GM18907 (cell line): ENCODE measurements at regions not wholly inside any gene's neighbourhood (a gene's known extent, or its start where the extent isn't known, plus 50 kb on each side); places are given as distances from the start of the nearest gene placed in this dataset.

ENCODE experiments used
- ATAC-seq: cut with Tn5 transposase; IDR thresholded peaks from one replicate; pipeline ENCODE4 v1.9.1; 2021; ENCODE audit warnings: mild to moderate bottlenecking, moderate library complexity; ENCODE audit not compliant: unreplicated experiment

DNA sequence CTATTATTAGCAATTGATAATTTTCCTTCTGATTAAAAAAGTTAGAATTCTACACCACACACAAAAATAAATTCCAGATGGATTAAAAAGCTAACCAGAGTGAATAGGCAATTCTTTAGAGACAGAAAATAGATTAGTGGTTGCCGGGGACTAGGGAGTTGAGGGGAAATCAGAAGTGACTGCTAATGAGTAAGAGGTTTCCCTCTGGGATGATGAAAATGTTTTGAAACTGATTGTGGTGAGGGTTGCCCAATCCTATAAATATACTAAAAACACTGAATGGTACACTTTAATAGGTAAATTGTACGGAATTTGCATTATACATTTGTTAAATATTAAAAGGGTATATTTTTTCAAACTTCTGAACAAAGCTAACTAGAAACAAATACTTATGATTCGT, 214.9 kb downstream of the GPAM start:
- no peak for ATAC-seq

DNA sequence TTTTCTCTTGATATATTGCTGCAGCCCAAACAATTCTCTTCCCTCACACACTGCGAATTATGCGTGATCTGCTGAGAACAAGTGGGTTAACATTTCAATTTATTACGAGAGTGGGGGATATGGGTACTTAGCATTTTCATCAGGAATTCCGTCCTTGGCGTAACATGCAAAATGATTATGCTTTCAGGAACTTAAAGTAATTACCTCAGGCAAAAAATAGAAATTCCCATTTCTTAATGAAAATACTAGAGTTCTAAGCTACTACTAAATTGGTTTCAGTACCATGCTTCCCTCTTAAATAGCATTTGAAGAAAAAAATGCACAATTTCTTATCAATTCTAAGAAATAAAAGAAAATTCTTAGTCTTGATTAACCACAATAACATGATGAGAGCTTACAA, 213.5 kb downstream of the GPAM start:
- ATAC-seq = no peak

DNA sequence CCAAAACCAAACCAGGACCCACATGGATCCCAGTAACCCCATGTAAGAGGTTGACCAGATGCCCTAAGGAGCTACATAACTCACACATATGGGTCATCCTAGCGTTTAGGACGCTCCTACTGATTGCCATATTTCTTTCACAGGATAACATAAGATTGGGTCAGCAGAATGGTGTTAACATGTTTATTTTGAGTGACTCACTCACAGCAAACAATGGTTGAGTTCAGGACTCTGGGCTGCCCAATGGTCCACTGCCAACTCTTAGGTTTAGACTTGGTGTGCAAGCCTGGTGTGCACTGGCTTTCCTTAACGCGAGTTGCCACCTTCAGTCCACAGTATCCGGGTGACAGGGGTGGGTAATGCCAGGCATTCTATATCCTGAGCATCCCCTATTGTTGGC, 211.5 kb downstream of the GPAM start:
- ATAC-seq = no peak

DNA sequence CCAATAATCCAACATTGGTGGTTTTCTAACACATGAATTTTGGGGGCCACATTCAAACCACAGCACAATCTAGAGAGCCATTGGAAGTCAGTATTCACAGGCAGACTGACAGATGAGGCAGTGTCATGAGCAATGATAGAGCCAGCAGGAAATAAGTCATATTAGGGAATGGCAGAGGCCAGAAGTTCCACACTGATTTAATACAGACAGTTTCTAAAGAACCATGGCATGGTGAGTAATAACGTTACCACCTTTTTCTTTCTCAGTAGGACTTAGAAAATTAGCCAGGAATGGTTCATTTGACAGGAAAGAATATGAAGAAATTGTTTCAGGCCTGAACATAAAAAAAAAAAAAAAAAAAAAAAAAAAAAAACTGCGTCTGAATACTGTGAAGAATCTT, 210.3 kb downstream of the GPAM start:
- no peak for ATAC-seq

GRCh38 chr10:111973826-111974225, 209.7 kb downstream of the GPAM start:
- no peak for ATAC-seq

DNA sequence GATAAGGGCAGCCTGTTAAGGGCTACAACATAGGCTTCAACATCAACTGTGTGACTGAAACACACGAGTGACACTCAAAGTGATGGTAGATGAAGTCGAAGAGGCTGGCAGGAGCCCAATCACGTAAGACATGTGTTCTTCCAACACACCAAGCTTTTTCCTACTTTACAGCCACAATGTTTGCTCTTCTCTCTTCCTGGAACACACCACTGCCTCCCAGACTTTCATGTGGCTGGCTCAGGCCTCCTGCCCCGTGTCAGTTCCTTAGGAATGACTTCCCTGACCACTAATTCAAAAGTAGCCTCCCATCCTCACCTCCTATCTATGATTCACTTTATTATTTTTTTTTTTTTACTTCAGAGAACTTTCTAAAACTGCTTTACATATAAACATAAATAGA, 209.2 kb downstream of the GPAM start:
- ATAC-seq = no peak

DNA sequence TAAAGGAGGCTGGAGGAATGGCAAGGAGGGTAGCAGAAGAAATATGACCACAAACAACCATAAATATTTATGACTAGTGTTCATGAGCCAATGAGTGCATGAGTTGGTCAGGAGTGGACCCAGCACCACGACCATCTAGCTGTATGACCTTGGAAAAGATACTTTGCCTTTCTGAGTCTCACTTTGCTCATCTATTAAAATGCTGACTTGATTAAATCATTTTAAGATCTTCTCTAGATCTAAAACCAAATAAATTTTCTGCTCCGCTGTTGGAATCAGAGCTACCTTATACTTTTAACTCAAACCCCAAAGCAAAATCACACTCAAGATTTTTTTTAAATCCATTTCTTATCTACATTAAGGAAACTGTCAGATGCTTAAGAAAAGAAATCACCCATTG, 207.0 kb downstream of the GPAM start:
- ATAC-seq = no peak

DNA sequence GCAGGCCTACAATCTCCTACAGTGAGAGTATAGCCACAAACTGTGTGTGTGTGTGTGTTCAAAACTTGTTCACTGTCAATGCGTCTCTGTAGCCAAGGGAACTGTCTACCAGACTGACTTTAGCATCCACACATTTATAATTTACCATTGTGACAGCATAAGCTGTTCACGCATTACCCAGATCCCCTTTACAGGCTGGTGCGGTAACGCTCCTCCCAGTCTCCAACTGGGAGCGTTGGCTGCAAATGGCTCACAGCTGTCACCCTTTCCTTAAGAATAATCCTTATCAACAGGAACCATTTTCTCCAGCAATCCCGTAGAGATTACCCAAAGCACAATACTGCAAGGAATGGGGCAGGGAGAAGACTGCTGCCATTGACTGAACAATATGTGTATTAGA, 199.5 kb downstream of the GPAM start:
- no peak for ATAC-seq

DNA sequence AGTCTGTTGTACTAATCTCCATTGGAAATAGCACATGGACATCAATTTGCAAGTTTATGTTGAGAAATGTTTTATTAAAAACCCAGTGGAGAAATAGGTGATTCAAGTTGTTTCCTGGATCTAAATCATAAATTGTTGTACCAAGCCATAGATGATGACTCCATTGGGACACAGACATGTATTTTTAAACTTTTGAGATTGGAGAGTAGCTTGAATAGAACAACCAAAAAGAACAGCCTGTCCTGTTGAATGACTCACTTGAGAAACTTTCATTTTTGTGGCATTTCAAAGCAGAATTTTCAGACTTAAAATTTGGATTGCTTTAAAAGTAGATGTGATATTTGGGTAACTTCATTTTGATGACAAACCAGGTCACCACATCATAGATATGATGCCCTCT, 197.5 kb downstream of the GPAM start:
- no peak for ATAC-seq

DNA sequence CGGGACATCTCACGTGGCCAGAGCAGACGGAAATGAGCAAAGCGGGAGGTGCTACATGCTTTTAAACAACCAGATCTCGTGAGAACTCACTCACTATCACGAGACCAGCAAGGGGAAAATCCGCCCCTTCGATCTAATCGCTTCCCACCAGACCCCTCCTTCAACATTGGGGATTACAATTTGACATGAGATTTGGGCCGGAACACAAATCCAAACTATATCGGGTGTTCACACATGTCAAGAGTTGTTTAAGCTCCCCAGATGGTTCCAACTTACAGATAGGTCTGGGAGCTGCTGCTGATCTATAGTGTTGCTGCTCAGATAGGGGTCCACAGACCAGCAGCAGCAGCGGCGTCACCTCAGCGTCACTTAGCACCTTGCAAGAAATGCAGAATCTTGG, 194.9 kb downstream of the GPAM start:
- no peak for ATAC-seq

GRCh38 chr10:111989136-111989911, 194.2 kb downstream of the GPAM start:
- ATAC-seq = no peak

DNA sequence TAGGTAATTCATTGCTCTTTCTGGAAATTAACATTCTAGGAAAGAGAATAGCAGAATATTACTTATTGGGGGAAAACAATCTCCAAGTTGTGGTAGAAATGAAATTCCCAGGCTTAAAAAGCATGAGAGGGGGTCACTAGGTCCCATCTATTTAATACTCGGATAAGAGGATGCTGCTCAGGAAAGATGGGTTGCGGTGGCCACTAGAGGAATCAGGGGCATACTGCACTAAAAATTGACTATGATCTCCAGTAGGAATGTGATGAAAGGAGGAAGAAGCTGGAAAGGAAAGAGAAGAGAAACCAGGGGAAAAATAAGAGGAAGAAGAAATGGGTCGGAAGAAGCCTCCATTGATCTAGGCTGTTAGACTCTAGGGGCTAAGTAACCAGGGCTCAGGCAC, 192.8 kb downstream of the GPAM start:
- ATAC-seq = no peak

GRCh38 chr10:111993321-111993720, 190.2 kb downstream of the GPAM start:
- ATAC-seq = no peak

GRCh38 chr10:111993872-111994426, 189.6 kb downstream of the GPAM start:
- no peak for ATAC-seq

DNA sequence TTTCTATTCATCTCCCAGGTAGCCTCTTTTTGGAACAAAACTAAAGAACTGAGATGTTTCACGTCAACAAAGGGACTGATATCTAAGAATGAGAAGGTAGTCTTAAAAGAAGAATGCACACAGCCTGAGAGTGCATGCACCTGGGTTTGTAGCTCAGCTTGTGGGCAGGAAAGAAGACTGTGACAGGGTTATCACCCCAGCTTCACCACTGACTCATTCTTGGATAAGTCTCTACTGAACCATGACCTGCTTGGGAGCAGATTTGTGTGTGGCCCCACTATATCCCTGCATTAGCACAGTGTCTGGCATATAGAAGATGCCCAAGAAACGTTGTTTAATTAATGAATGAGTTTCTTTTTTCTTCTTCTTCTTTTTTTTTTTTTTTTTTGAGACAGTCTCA, 187.5 kb downstream of the GPAM start:
- peak; percentile 99 for ATAC-seq

- no peak for ATAC-seq
Measured at GRCh38 chr10:111998728-111999127, 184.8 kb downstream of the GPAM start.

- ATAC-seq = no peak
Measured at GRCh38 chr10:111999205-111999914, 184.2 kb downstream of the GPAM start.

- ATAC-seq = no peak
Measured at GRCh38 chr10:111999915-112000302, 183.7 kb downstream of the GPAM start.

DNA sequence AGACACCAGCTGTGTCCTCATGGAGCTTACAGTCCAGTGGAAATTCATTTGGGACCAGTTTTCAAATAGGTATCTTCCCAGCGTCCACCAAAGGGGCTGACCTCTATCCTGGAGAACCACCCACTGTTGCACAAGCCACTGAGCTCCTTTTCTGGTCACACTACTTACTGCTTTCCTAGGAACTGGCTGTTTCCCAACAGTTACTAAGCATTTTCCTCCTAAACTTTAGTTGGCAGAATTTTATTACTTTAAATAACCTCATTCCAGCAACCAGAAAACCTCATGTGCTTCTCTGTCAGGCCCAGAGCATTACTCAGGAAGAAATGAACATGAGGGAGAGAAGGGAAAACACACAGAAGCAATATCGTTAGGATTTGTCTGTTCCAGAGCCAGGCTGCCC, 183.1 kb downstream of the GPAM start:
- ATAC-seq = no peak

DNA sequence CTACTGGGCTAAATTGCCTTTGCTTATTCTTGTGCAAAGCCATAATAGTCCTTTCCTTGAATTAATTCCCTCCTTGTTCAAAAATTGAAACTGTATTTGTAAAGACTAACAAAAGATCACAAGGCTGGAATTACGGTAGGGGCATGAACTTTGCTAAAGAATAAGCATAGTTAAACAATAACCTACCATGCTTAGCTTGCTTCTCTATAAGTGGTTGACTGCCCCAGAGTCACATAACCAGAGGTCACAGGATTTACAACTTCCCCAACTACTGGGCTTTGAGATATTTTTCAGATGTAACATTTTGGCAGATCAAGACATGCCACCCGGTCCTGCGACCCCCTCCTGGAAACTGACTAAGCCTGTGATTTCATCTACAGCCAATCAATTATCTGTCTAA, 181.4 kb downstream of the GPAM start:
- no peak for ATAC-seq

GRCh38 chr10:112004075-112004474, 179.5 kb downstream of the GPAM start:
- ATAC-seq = no peak

GRCh38 chr10:112005044-112005443, 178.5 kb downstream of the GPAM start:
- ATAC-seq = no peak
